HFF-Myc (cell line): ENCODE measurements at regions not wholly inside any gene's neighbourhood (a gene's known extent, or its start where the extent isn't known, plus 50 kb on each side); places are given as distances from the start of the nearest gene placed in this dataset.

ENCODE experiments used
- DNase-seq: peaks from one replicate; pipeline ENCODE4 v3.0.0-alpha.2; 2011; ENCODE audit warnings: low read depth; ENCODE audit errors: extremely low read depth
- H3K4me3 ChIP-seq: replicated peaks from 2 replicates; pipeline ENCODE4 v1.5.1; 2011; ENCODE audit warnings: low read depth, mild to moderate bottlenecking, control low read depth, low read length
- TF ChIP-seq, protein P1 (sequence below): IDR thresholded peaks from 2 replicates; pipeline ENCODE4 v1.5.1; 2012; ENCODE audit warnings: mild to moderate bottlenecking, low read depth, low read length, control low read depth; ENCODE audit errors: missing control alignments

- TF ChIP-seq, protein P1, sequence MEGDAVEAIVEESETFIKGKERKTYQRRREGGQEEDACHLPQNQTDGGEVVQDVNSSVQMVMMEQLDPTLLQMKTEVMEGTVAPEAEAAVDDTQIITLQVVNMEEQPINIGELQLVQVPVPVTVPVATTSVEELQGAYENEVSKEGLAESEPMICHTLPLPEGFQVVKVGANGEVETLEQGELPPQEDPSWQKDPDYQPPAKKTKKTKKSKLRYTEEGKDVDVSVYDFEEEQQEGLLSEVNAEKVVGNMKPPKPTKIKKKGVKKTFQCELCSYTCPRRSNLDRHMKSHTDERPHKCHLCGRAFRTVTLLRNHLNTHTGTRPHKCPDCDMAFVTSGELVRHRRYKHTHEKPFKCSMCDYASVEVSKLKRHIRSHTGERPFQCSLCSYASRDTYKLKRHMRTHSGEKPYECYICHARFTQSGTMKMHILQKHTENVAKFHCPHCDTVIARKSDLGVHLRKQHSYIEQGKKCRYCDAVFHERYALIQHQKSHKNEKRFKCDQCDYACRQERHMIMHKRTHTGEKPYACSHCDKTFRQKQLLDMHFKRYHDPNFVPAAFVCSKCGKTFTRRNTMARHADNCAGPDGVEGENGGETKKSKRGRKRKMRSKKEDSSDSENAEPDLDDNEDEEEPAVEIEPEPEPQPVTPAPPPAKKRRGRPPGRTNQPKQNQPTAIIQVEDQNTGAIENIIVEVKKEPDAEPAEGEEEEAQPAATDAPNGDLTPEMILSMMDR, result no peak
- no peak overlapping the region for H3K4me3 ChIP-seq
- DNase-seq, result no peak
These were observed 197.2 kb downstream of the ZFP36L2 start for GRCh38 chr2:43029186-43029585.

DNA sequence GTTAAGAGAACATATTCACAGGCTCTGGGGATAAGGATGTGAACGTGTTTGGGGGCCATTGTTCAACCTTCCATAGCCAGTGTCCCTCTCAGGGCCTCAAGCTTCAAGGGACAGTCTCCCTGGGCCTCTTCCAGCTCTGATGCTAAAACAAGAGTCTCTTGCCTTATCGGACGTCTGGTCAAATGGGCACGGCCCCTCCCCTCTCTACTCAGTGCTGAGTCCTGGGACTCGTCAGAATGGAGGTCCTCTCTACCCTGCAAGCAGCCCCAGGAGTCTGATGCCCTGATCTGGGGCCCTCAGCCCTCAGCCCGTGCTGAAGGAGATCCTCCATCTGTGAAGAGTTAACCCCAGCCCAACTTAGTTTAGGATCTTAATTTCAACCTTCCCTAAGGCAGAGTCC lies 198.2 kb downstream of the ZFP36L2 start:
- H3K4me3 ChIP-seq, result no peak overlapping the region
- TF ChIP-seq, protein P1, result no peak

DNA sequence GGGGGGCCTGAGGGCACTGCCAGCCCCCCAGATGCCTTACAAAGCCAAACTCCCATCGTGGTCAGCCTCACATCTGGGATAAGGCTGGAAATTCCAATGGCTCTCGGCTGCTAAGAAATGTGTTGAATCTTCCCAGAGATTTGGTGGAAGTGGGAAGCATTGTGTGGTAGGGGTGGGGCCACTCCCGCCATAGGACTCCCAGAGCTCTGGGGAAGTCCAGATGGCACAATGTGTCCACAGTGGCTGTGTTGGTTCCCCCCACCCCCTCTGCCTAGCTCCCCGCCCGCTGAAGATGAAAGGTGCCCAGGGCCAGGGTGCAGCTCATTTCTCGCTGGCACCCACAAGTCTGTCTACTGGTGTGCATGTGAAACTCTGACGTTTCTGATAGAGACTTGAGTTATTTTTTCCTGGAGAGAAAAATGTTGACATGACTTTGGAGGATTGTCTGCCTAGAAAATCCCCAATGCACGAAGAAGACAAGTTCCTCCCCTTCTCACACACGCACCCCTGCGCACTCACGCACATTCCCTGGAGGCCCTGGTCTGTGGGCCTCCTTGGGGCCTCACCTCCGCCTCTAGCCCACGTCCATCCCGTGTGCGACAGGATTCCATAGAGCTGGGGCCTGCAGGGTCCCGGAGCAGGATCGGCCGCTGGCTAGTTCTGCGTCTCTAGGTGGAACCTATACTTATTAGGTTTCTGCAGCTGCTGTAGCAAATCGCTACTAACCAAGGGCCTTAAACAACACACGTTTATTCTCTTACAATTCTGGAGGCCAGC lies 199.1 kb downstream of the ZFP36L2 start:
- no peak for DNase-seq
- TF ChIP-seq, protein P1, result no peak
- no peak overlapping the region for H3K4me3 ChIP-seq

More for the DNA sequence above, 198.2 kb downstream of the ZFP36L2 start:
- DNase-seq, result no peak

DNA sequence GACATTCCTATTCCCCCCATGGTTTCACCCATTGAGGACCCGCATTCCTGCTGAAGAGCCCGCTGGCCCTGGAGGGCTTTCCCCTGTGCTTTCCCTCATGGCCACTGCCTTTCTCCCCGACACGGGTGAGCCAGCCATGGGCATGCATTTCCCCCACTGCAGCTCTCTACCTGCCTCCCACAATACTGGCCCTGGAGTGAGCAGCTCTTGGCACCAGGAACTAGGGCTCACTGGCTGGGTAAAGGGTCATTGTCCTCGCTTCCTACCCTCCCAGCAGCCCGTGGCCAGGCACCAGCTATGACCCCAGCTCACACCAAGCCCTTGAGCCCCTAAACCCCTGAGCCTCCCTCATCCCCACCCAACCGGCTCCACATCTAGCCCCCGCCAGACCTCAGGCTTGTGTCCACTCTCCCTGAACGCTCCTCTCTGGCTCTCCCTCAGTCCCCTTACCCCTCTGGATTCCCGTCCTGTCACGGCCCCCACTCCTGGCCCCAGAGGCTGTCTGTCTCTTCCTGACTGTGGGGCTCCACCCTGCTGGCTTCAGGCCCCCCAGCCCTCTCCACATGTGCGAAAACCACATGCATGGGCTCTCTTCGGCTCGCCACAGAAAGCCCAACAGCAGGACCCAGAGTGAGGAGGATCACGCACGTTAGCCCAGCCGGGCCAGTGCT lies 199.8 kb downstream of the ZFP36L2 start:
- no peak overlapping the region for H3K4me3 ChIP-seq
- TF ChIP-seq, protein P1, result no peak
- DNase-seq, result no peak

- TF ChIP-seq, protein P1, result no peak
- DNase-seq, result no peak
- no peak overlapping the region for H3K4me3 ChIP-seq
These were observed 200.6 kb downstream of the ZFP36L2 start for GRCh38 chr2:43025709-43026295.

DNA sequence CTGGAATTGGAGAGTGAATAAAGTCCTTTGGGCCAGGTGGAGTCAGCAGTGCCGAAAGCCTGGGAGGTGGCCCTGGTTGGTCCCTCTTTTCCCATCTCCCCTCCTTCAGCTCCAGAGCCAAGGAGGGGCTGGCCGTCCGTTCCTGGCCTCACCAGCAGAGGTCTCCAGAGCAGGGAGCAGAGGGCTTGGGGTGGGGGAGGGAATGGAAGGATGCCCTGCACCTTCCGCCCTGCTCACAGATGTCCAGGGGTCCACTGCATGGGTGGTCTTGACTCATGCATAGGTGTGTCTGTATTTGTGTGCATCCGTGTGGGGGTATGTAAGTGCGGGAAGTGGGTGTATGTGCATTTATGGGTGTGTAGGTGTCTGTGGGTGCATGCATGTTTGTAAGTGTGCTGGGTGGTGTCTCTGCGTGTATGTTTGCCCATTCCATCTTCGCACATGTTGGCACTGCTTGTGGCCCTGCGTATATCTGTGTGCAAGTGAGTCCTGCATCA lies 201.8 kb downstream of the ZFP36L2 start:
- H3K4me3 ChIP-seq, result no peak overlapping the region
- TF ChIP-seq, protein P1, result peak; percentile 87
- no peak for DNase-seq
